HUES6 (cell line): ENCODE measurements at regions not wholly inside any gene's neighbourhood (a gene's known extent, or its start where the extent isn't known, plus 50 kb on each side); places are given as distances from the start of the nearest gene placed in this dataset.

ENCODE experiments used
- H3K27ac ChIP-seq: 2 replicates; pipeline ENCODE4 v1.7.0; 2013; ENCODE audit warnings: low read depth, mild to moderate bottlenecking, low read length, inconsistent platforms
- H3K27me3 ChIP-seq: 2 replicates; pipeline ENCODE4 v1.6.1; 2013; ENCODE audit warnings: low read length; ENCODE audit not compliant: control insufficient read depth, insufficient read depth
- H3K36me3 ChIP-seq: 2 replicates; pipeline ENCODE4 v1.6.1; 2013; ENCODE audit warnings: low read length; ENCODE audit not compliant: control insufficient read depth, insufficient read depth
- H3K4me1 ChIP-seq: 2 replicates; pipeline ENCODE4 v1.6.1; 2013; ENCODE audit warnings: low read length; ENCODE audit not compliant: control insufficient read depth, insufficient read depth
- H3K4me3 ChIP-seq: 2 replicates; pipeline ENCODE4 v1.5.1; 2013; ENCODE audit warnings: low read depth, low read length
- H3K9ac ChIP-seq: one replicate; pipeline ENCODE4 v1.6.1; 2013; ENCODE audit warnings: mild to moderate bottlenecking, low read length
- H3K9me3 ChIP-seq: 2 replicates; pipeline ENCODE4 v1.6.1; 2013; ENCODE audit warnings: low read depth, low read length; ENCODE audit not compliant: control insufficient read depth, insufficient read depth

DNA sequence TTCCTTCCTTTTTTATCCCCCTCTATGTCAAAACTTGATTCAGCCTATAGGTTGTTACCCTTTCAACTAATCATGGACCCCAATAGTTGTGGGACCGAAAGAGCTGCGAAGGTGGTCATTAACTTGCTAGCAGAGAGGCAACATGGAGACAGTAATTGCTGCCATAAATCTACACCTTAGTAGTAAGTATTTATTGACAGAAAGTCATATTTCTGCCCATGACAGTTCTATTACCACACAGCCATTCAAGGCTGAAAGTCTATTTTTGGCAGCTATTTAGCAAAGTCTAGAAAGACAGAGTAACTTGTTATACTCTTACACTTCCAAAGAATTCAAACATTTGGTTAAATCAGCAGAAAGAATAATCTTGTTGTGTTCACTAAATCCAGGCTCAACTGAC lies 236.2 kb downstream of the PRELID2 start:
- no peak overlapping the region for H3K27ac ChIP-seq

GRCh38 chr5:145598184-145598583 lies 237.0 kb downstream of the PRELID2 start:
- Histone ChIP-seq H3K4me1 (no peaks in the 10 kb centered on the region), H3K9ac (no peak overlapping the region), H3K4me3 (no peak overlapping the region), H3K27ac (no peak overlapping the region), H3K36me3 (no peaks in the 10 kb centered on the region), H3K9me3 (no peaks in the 10 kb centered on the region), H3K27me3 (no peaks in the 10 kb centered on the region)

More for the DNA sequence above, 236.2 kb downstream of the PRELID2 start:
- Histone ChIP-seq H3K4me3 (no peak overlapping the region), H3K27me3 (no peaks in the 10 kb centered on the region), H3K9me3 (no peaks in the 10 kb centered on the region), H3K36me3 (no peaks in the 10 kb centered on the region), H3K9ac (no peak overlapping the region), H3K4me1 (no peaks in the 10 kb centered on the region)

DNA sequence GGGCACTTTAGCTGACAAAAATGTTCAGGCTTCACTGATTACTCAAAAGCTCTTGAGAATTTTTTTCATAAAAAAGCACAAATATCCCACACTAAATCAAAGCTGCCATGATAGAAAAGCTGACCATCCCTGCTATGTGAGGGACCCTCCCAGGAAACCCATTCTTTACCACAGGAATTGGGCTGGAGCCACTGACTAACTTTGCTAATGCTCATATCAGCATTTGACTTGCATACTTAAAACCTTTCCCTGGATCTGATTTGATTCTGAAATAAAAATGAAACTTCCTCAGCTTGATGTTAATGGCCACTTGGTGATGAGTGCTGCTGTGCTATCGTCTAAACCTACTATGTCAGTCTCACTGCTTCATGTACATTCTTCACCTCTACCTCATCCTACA lies 243.6 kb downstream of the PRELID2 start:
- no peaks in the 10 kb centered on the region for H3K4me1 ChIP-seq
- H3K9me3 ChIP-seq = no peaks in the 10 kb centered on the region
- no peaks in the 10 kb centered on the region for H3K36me3 ChIP-seq
- H3K9ac ChIP-seq = no peak overlapping the region
- no peak overlapping the region for H3K4me3 ChIP-seq
- no peaks in the 10 kb centered on the region for H3K27me3 ChIP-seq
- no peak overlapping the region for H3K27ac ChIP-seq

DNA sequence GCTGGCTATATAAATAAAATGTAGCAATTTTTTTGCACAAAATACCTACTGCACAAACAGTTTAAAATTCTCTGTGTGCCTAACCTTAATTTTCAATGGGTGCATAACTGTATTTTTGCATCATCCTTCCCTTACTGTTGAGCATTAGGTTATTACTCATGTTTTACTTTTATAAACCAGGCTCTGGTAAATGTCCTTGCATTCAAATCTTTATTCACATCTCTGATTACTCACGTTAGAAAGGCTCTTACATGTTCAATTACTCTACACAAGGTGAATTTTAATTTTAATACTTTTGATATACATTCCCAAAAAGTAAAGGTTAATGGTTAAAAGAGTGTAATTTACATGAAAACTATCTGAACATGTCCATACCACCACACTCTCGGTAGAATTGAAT lies 246.1 kb downstream of the PRELID2 start:
- Histone ChIP-seq H3K36me3 (no peaks in the 10 kb centered on the region), H3K9me3 (no peaks in the 10 kb centered on the region), H3K9ac (no peak overlapping the region), H3K27me3 (no peaks in the 10 kb centered on the region), H3K4me3 (no peak overlapping the region), H3K27ac (no peak overlapping the region), H3K4me1 (no peaks in the 10 kb centered on the region)

- no peaks in the 10 kb centered on the region for H3K27me3 ChIP-seq
- no peak overlapping the region for H3K9ac ChIP-seq
- H3K27ac ChIP-seq = no peak overlapping the region
- H3K4me1 ChIP-seq = no peaks in the 10 kb centered on the region
- no peaks in the 10 kb centered on the region for H3K36me3 ChIP-seq
- no peaks in the 10 kb centered on the region for H3K9me3 ChIP-seq
- H3K4me3 ChIP-seq = no peak overlapping the region
Observed at GRCh38 chr5:145588558-145588957, 246.6 kb downstream of the PRELID2 start.

GRCh38 chr5:145588113-145588512 lies 247.0 kb downstream of the PRELID2 start:
- no peaks in the 10 kb centered on the region for H3K9me3 ChIP-seq
- no peak overlapping the region for H3K27ac ChIP-seq
- H3K9ac ChIP-seq = no peak overlapping the region
- no peak overlapping the region for H3K4me3 ChIP-seq
- no peaks in the 10 kb centered on the region for H3K27me3 ChIP-seq
- H3K4me1 ChIP-seq = no peaks in the 10 kb centered on the region
- no peaks in the 10 kb centered on the region for H3K36me3 ChIP-seq

GRCh38 chr5:145587710-145588109 lies 247.4 kb downstream of the PRELID2 start:
- H3K27me3 ChIP-seq = no peaks in the 10 kb centered on the region
- no peaks in the 10 kb centered on the region for H3K4me1 ChIP-seq
- no peak overlapping the region for H3K9ac ChIP-seq
- H3K9me3 ChIP-seq = no peaks in the 10 kb centered on the region
- H3K4me3 ChIP-seq = no peak overlapping the region
- no peaks in the 10 kb centered on the region for H3K36me3 ChIP-seq
- H3K27ac ChIP-seq = no peak overlapping the region

GRCh38 chr5:145587308-145587672 lies 247.9 kb downstream of the PRELID2 start:
- Histone ChIP-seq H3K4me1 (no peaks in the 10 kb centered on the region), H3K36me3 (no peaks in the 10 kb centered on the region), H3K27me3 (no peaks in the 10 kb centered on the region), H3K27ac (no peak overlapping the region), H3K4me3 (no peak overlapping the region), H3K9ac (no peak overlapping the region), H3K9me3 (no peaks in the 10 kb centered on the region)

GRCh38 chr5:145586661-145587307 lies 248.4 kb downstream of the PRELID2 start:
- H3K27ac ChIP-seq = no peak overlapping the region
- H3K9ac ChIP-seq = no peak overlapping the region
- H3K36me3 ChIP-seq = no peaks in the 10 kb centered on the region
- no peaks in the 10 kb centered on the region for H3K4me1 ChIP-seq
- H3K27me3 ChIP-seq = no peaks in the 10 kb centered on the region
- H3K4me3 ChIP-seq = no peak overlapping the region
- no peaks in the 10 kb centered on the region for H3K9me3 ChIP-seq

DNA sequence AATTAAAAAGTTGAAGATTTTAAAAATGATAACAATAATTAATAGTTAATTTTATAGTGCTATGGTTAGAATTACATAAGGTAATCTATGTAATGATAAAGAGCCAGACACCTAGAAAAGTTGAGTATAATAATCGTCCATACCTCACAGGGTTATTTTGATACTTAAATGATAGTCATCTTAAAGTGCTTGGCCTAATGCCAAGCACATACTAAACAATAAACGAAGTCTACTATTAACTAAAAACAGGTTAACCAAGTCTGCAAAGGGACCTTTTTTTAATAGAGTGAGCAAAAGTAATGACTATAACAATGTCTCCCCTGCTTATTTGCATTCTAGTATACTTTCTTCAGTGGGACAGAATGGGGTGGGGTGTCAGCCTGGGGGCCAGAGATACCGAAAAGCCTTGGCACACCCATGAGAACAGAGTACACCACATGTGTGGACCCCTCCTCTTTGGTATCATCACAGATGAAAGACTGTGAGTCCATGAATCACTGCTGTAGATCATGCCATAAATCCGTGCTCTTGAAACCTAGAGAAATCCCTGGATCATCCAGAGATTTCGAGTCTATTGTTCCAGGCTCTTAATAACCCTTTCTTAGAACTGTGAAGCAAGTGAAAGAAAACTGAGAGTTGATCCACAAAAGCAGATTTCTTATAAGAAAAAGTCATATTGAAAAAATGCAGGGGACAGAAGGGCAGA lies 249.5 kb downstream of the PRELID2 start:
- H3K36me3 ChIP-seq = no peaks in the 10 kb centered on the region
- no peaks in the 10 kb centered on the region for H3K4me1 ChIP-seq
- H3K27ac ChIP-seq = no peak overlapping the region
- no peaks in the 10 kb centered on the region for H3K9me3 ChIP-seq
- no peaks in the 10 kb centered on the region for H3K27me3 ChIP-seq
- no peak overlapping the region for H3K4me3 ChIP-seq
- H3K9ac ChIP-seq = no peak overlapping the region

- H3K9ac ChIP-seq = no peak overlapping the region
Observed at GRCh38 chr5:145579301-145579700, 255.8 kb downstream of the PRELID2 start.

More at GRCh38 chr5:145579301-145579700, 255.8 kb downstream of the PRELID2 start:
- no peak overlapping the region for H3K27ac ChIP-seq
- H3K9me3 ChIP-seq = no peaks in the 10 kb centered on the region
- H3K4me3 ChIP-seq = no peak overlapping the region
- no peaks in the 10 kb centered on the region for H3K36me3 ChIP-seq
- no peaks in the 10 kb centered on the region for H3K27me3 ChIP-seq
- no peaks in the 10 kb centered on the region for H3K4me1 ChIP-seq
